GM19240 (cell line): ENCODE measurements at regions not wholly inside any gene's neighbourhood (a gene's known extent, or its start where the extent isn't known, plus 50 kb on each side); places are given as distances from the start of the nearest gene placed in this dataset.

ENCODE experiments used
- DNase-seq: peaks from one replicate; pipeline ENCODE4 v3.0.0; 2011; ENCODE audit warnings: low spot score; ENCODE audit not compliant: insufficient read length

DNA sequence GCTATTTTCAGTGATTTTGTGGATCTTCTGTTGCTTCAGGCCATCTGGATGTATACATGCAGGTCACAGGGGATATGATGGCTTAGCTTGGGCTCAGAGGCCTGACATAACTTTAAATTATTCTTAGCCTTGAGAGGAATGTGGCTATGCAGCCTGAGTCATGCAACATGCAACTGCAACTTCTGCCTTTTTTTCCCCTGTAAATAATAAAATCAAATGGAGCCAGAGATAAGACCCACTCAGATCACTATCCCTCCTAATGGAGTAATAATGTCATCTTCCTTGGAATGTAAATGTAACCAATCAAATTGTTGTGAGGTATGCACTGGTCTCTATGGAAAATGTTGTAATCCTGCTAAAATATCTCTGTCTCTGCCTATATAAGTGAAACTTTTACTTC, 54.9 kb downstream of the MAGEB17 start:
- DNase-seq, result no peak

DNA sequence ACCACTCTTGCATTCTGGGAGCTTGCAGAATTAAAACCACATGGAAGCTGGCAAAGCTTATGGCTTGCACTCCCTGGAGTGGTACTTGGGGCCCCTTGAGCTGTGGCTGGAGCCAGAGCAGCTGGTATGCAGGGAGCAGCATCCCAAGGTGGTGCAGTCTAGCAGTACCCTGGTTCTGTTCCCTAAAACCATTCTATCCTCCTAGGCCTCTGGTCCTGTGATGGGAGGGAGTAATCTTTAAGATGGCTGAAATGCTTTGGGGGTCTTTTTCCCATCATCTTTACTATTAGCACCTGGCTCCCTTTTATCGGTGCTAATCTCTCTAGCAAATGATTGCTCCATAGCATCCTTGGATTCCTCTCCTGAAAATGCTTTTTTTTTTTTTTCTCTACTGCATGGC, 56.1 kb downstream of the MAGEB17 start:
- DNase-seq, result no peak

- no peak for DNase-seq
Observed at GRCh38 chrX:16239211-16239610, 71.9 kb downstream of the MAGEB17 start.

DNA sequence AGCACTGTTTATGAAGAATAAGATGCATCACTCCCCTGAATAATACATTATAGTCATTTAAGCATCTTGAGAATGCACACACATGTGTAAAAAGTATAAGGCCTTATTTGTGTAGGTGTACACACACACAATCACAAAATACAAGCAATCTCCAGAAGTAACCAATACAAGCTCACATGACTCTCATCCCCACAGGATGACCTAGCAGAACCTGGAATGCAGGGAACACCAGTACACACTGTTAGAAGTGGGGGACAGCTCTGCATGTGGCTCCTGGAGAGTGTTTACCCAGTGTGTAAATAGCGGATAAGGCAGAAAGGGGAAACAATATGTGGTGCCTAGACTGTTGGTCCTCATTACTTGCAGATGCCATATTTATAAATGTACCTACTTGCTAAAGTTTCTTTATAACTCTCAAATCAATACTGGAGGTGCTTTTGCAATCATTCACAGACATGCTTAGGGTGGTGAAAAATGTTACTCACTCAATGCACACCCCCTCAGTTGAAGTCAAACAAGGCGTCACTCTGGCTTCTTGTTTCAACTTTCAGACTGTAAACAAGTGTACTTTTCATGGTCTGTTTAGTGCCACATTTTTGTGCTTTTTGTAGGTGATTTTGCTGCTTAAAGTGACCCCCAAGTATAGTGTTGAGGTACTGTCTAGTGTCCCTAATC, 73.1 kb downstream of the MAGEB17 start:
- DNase-seq, result no peak

DNA sequence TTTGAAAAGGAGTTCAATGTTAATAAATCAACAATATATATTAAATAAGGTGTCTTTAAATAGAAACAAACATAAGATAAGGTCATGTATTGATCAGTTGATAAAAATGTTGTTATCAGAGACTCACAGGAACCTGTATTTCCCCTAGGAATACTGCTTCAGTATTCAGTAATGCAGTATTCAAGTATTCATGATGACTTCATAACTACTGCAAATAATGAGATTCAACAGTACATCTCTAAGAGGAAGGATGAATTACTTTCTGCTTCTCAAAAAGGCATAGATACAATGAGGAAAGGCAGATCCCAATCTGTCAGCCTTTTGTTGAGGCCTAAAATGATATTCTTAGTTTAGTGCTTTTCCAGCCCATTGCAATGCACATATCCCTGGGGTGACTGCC, 73.7 kb downstream of the MAGEB17 start:
- no peak for DNase-seq

DNA sequence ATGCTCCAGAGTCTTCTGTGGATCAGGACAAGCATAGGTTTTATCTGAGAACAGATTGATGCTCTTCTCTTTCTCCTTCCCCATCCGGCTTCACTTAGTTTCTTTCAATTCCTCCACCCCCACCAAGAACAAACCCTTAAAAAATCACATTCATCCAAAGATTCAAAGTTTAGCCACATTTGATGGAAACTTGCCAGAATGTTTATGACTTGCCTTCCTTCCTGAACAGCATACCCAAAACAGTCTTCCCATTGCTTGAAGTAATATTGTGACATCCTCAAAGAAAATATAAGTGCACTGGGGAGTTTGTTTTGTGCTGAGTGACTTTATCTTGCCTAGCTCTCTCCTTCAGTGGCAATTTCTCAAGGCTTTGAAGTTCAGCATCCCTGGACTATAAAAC, 83.0 kb downstream of the MAGEB17 start:
- no peak for DNase-seq

GRCh38 chrX:16251782-16252181, 84.5 kb downstream of the MAGEB17 start:
- no peak for DNase-seq

DNA sequence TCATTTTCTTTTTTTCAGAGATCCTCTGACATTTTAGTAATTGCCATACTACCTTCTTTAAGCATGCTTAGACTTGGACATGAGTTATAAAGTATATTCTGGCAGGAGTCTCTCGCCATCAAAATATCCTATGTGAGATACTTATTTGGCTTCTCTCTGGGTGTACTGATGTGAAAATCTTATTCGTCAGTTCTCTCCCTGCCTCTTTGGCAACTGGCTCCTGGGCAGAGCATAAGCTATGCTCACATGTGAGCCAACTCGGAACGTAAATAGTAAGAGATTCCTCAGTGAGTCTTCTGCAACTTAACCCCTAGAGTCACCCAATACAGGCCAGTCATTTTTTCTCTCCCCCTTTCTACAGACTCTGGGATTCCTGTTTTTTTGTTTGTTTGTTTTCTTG, 91.6 kb downstream of the MAGEB17 start:
- DNase-seq, result no peak

GRCh38 chrX:16267431-16267830, 100.2 kb downstream of the MAGEB17 start:
- no peak for DNase-seq

- no peak for DNase-seq
Observed at GRCh38 chrX:16268206-16268605, 100.9 kb downstream of the MAGEB17 start.

DNA sequence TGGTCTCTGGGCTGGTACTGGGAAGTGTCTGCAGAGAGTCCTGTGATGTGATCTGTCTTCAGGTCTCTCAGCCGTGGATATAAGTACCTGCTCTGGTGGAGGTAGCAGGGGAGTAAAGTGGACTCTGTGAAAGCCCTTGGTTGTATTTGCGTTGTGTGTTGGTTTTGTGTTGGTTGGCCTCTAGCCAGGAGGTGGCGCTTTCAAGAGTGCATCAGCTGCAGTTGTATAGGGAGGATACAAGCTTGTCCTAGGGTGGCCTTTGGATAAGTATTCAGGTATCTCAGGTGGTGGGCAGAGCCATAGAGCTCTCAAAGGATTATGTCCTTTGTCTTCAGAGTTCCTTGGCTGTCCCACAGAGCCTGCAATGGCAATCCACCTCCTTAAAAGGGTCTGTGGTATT, 111.6 kb downstream of the MAGEB17 start:
- no peak for DNase-seq

DNA sequence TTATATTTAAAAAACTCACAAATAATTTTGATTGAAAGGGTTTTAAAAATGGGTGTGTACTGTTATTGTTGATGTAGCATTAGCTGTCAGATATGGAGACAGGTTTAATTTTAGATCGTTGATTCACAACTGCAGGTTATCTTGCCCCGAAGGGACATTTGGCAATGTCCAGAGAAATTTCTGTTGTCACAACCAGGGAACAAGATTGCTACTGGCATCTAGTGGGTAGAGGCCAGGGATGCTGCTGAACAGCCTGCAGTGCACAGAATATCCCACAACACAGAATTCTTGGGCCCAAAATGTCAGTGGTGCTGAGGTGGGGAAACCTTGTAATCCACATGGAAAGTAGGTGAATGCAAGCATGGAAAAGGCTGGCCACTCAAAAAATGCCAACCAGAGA, 114.9 kb downstream of the MAGEB17 start:
- DNase-seq, result no peak

DNA sequence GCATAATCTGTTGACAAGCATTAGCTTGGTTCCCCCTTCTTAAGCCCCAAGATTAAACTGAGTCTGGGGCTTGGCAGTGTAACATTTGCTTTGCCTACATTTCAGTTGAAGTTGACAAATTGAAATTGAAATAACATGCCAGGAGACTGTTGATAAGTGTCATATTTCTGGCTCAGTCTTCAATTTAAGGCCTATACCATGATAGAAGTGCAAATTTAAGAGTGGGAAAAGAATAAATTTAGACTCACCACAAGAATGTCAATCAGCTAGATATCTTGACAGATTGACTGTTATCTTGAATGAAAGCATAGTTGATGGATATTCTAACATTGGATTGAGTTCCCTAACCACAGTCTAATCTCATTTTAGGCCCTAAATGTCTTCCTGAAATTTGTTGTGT, 117.6 kb downstream of the MAGEB17 start:
- no peak for DNase-seq

- no peak for DNase-seq
Observed at GRCh38 chrX:16290997-16291396, 123.7 kb downstream of the MAGEB17 start.

GRCh38 chrX:16300831-16301230, 133.6 kb downstream of the MAGEB17 start:
- no peak for DNase-seq

DNA sequence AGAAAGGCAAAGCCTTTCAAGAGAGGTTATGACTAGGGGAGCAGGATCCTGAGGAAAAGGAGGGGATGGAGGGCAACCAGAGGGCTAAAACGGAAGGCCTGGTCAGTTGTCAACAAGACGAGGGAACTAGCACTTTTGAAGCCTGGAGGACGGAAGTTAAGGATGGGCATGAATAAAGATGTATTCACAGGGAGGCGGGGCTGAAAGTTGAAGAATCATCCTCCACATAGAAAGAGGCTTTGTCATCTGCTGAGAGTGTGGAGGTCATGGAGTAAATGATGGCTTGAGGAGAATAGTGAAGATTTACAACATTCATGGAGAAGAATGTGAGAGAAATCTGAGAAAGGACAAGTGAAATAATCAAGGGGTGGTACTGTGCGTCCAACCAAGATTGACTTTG, 137.5 kb downstream of the MAGEB17 start:
- no peak for DNase-seq

GRCh38 chrX:16305187-16305586, 137.9 kb downstream of the MAGEB17 start:
- DNase-seq, result no peak

- DNase-seq, result no peak
Observed at GRCh38 chrX:16307950-16308349, 140.7 kb downstream of the MAGEB17 start.

GRCh38 chrX:16308773-16309172, 141.5 kb downstream of the MAGEB17 start:
- DNase-seq, result no peak

DNA sequence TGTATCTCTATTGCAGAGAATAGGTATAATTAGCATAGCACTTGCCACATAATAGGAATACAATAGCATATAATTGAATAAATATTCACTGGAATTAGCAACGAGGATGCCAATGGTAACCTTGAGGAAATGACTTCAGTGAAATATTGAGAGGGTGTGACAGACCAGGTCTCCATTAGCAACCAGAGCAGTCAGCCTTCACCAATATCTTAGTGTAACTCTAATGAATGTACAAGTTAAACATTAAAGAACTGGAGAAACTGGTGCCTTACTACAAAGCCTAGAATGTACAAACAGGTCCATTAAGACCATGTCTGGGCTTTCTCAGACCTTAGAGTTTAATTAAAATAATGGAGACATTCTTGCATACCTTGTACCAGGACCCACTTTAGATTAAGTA, 143.0 kb downstream of the MAGEB17 start:
- no peak for DNase-seq

DNA sequence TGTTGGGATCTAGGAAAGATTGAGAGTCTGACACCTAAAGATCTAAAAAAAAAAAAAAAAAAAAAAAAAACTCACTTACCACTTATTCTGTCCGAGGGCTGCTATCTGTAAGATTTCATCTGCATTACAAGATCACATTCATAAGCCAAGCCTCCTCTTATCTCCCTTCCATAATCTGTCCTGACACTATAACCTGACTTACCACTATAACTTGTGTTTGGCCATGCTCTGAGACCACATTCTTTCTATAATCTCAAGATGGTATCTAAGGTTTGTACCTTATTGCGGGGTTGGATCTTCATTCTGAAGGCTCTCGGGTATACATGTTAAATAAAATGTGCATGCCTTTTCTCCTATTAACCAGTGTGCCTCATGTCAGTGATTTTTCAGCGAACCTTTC, 144.4 kb downstream of the MAGEB17 start:
- no peak for DNase-seq

- no peak for DNase-seq
Observed at GRCh38 chrX:16312761-16313623, 145.7 kb downstream of the MAGEB17 start.

GRCh38 chrX:16316331-16316730, 149.1 kb downstream of the MAGEB17 start:
- no peak for DNase-seq
